BLaER1 (cell line): ENCODE measurements at regions not wholly inside any gene's neighbourhood (a gene's known extent, or its start where the extent isn't known, plus 50 kb on each side); places are given as distances from the start of the nearest gene placed in this dataset.

Experiments used
- H3K27ac ChIP-seq: shearing (Covaris generic); formaldehyde crosslinking; 2 replicates; pipeline ENCODE4 v1.8.1; 2022
- H3K27me3 ChIP-seq: shearing (Covaris generic); formaldehyde crosslinking; 2 replicates; pipeline ENCODE4 v1.8.1; 2022
- H3K36me3 ChIP-seq: shearing (Covaris generic); formaldehyde crosslinking; 2 replicates; pipeline ENCODE4 v1.8.1; 2022
- H3K4me1 ChIP-seq: shearing (Covaris generic); formaldehyde crosslinking; 2 replicates; pipeline ENCODE4 v1.8.1; 2022
- H3K4me2 ChIP-seq: shearing (Covaris generic); formaldehyde crosslinking; 2 replicates; pipeline ENCODE4 v1.8.1; 2022
- H3K4me3 ChIP-seq: shearing (Covaris generic); formaldehyde crosslinking; 2 replicates; pipeline ENCODE4 v1.8.1; 2022
- H3K9ac ChIP-seq: shearing (Covaris generic); formaldehyde crosslinking; 2 replicates; pipeline ENCODE4 v1.8.1; 2022
- H3K9me3 ChIP-seq: shearing (Covaris generic); formaldehyde crosslinking; 2 replicates; pipeline ENCODE4 v1.8.1; 2022
- H4K20me1 ChIP-seq: shearing (Covaris generic); formaldehyde crosslinking; 2 replicates; pipeline ENCODE4 v1.8.1; 2022
- Cebpa-rat ChIP-seq: shearing (Covaris generic); IDR thresholded peaks from 2 replicates; pipeline ENCODE4 v1.8.1; 2022

DNA sequence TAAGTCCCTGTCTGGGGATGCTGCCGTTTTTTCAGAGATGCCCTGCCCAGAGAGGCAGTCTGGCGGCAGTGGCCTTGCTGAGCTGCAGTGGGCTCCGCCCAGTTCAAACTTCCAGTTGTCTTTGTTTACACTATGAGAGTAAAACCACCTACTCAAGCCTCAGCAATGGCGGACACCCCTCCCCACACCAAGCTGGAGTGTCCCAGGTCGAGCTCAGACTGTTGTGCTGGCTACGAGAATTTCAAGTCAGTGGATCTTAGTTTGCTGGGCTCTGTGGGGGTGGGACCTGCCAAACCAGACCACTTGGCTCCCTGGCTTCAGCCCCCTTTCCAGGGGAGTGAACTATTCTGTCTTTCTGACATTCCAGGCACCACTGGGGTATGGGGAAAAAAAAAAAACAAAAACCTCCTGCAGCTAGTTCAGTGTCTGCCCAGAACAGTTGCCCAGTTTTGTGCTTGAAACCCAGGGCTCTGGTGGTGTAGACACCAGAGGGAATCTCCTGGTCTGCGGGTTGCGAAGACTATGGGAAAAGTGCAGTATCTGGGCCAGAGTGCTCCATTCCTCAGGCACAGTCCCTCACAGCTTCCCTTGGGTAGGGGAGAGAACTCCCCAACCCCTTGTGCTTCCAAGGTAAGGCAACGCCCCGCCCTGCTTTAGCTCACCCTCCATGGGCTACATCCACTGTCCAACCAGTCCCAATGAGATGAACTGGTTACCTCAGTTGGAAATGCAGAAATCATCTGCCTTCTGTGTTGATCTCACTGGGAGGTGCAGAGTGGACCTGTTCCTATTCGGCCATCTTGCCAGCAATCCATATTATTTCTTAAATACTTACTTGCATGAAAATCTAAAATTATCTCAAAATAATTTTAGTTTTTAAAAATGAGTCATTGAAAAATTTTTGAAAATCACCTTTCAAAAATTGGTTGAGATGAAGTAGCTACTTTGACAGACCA, 338.0 kb downstream of the OSR1 start:
- no peaks in the 10 kb centered on the region for H3K4me1 ChIP-seq
- no peak overlapping the region for H3K27ac ChIP-seq
- no peak overlapping the region for H3K4me2 ChIP-seq
- H3K4me3 ChIP-seq, result no peak overlapping the region
- no peaks in the 10 kb centered on the region for H4K20me1 ChIP-seq
- peaks cover 3% of the 10 kb centered on the region; the same call in 1 of the 2 replicates for H3K9me3 ChIP-seq
- H3K36me3 ChIP-seq, result no peaks in the 10 kb centered on the region
- TF ChIP-seq Cebpa-rat, result no peak
- no peak overlapping the region for H3K9ac ChIP-seq
- no peaks in the 10 kb centered on the region for H3K27me3 ChIP-seq

GRCh38 chr2:19009510-19009909, 348.9 kb downstream of the OSR1 start:
- H3K27ac ChIP-seq, result no peak overlapping the region

GRCh38 chr2:19003554-19003953, 354.9 kb downstream of the OSR1 start:
- H3K9ac ChIP-seq, result no peak overlapping the region
- H3K36me3 ChIP-seq, result no peaks in the 10 kb centered on the region
- H3K4me3 ChIP-seq, result no peak overlapping the region
- no peaks in the 10 kb centered on the region for H3K9me3 ChIP-seq
- no peak overlapping the region for H3K27ac ChIP-seq
- no peak for TF ChIP-seq Cebpa-rat
- H3K4me2 ChIP-seq, result no peak overlapping the region
- no peaks in the 10 kb centered on the region for H3K27me3 ChIP-seq
- no peaks in the 10 kb centered on the region for H4K20me1 ChIP-seq
- peaks cover 2% of the 10 kb centered on the region; the same call in 1 of the 2 replicates for H3K4me1 ChIP-seq

More at GRCh38 chr2:19009510-19009909, 348.9 kb downstream of the OSR1 start:
- no peaks in the 10 kb centered on the region for H3K27me3 ChIP-seq
- TF ChIP-seq Cebpa-rat, result no peak
- no peaks in the 10 kb centered on the region for H3K4me1 ChIP-seq
- H3K36me3 ChIP-seq, result no peaks in the 10 kb centered on the region
- H3K4me3 ChIP-seq, result no peak overlapping the region
- H3K9me3 ChIP-seq, result no peaks in the 10 kb centered on the region
- no peak overlapping the region for H3K9ac ChIP-seq
- no peak overlapping the region for H3K4me2 ChIP-seq
- no peaks in the 10 kb centered on the region for H4K20me1 ChIP-seq

GRCh38 chr2:19000776-19001175, 357.6 kb downstream of the OSR1 start:
- no peaks in the 10 kb centered on the region for H3K36me3 ChIP-seq
- no peaks in the 10 kb centered on the region for H3K9me3 ChIP-seq
- H4K20me1 ChIP-seq, result no peaks in the 10 kb centered on the region
- no peaks in the 10 kb centered on the region for H3K27me3 ChIP-seq
- H3K4me1 ChIP-seq, result peaks cover 5% of the 10 kb centered on the region; the same call in 1 of the 2 replicates
- TF ChIP-seq Cebpa-rat, result no peak
- no peak overlapping the region for H3K9ac ChIP-seq
- H3K27ac ChIP-seq, result no peak overlapping the region
- no peak overlapping the region for H3K4me2 ChIP-seq
- no peak overlapping the region for H3K4me3 ChIP-seq

DNA sequence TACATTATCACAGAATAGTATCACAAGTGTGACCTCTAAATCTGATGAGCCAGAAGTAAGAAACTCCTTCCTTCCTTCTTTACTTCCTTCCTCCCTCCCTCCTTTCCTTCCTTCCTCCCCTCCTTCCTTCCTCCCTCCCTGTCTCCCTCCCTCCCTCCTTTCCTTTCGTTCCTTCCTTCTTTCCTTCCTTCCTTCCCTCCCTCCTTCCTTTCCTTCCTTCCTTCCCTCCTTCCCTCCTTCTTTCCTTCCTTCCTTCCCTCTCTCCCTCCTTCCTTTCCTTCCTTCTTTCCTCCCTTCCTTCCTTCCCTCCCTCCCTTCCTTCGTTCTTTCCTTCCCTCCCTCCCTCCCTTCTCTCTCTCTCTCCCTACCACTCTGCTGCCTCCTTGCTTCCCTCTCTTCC, 359.2 kb downstream of the OSR1 start:
- H3K4me3 ChIP-seq, result no peak overlapping the region
- no peaks in the 10 kb centered on the region for H3K27me3 ChIP-seq
- peaks cover 5% of the 10 kb centered on the region; the same call in 1 of the 2 replicates for H3K4me1 ChIP-seq
- no peaks in the 10 kb centered on the region for H3K9me3 ChIP-seq
- TF ChIP-seq Cebpa-rat, result no peak
- H3K9ac ChIP-seq, result no peak overlapping the region
- no peaks in the 10 kb centered on the region for H4K20me1 ChIP-seq
- H3K36me3 ChIP-seq, result no peaks in the 10 kb centered on the region
- no peak overlapping the region for H3K4me2 ChIP-seq
- no peak overlapping the region for H3K27ac ChIP-seq

DNA sequence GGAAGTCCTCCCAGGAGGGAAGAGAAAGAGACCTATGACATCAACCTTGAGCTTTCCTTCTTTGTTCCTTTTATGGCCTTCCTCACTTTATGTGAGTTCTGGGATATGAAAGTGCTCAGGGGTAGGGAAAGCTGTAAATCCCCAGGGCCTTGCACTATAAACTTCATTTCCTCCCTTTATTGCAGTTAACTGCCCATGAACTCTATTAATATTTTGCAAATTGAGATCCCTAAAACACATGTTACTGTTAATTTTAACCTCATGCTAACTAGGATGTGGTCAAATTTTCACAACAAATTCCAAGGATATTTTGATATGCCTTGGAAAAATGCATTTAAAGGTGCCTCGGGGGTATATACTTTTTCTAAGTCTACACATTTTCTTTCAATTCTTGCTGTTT, 359.9 kb downstream of the OSR1 start:
- Histone ChIP-seq H3K27me3 (no peaks in the 10 kb centered on the region), H4K20me1 (no peaks in the 10 kb centered on the region), H3K36me3 (no peaks in the 10 kb centered on the region), H3K27ac (no peak overlapping the region), H3K4me3 (no peak overlapping the region), H3K4me2 (no peak overlapping the region), H3K9ac (no peak overlapping the region), H3K9me3 (no peaks in the 10 kb centered on the region), H3K4me1 (peaks cover 5% of the 10 kb centered on the region; the same call in 1 of the 2 replicates)
- no peak for TF ChIP-seq Cebpa-rat

- Histone ChIP-seq H3K4me3 (no peak overlapping the region), H3K4me1 (peaks cover 5% of the 10 kb centered on the region; the same call in 1 of the 2 replicates), H3K27me3 (no peaks in the 10 kb centered on the region), H3K4me2 (no peak overlapping the region), H4K20me1 (no peaks in the 10 kb centered on the region), H3K27ac (no peak overlapping the region), H3K9me3 (no peaks in the 10 kb centered on the region), H3K9ac (no peak overlapping the region), H3K36me3 (no peaks in the 10 kb centered on the region)
- TF ChIP-seq Cebpa-rat, result no peak
These were observed 364.6 kb downstream of the OSR1 start for GRCh38 chr2:18993756-18994338.

- no peaks in the 10 kb centered on the region for H3K36me3 ChIP-seq
- no peaks in the 10 kb centered on the region for H3K27me3 ChIP-seq
- no peaks in the 10 kb centered on the region for H3K9me3 ChIP-seq
- H3K4me3 ChIP-seq, result no peak overlapping the region
- no peak overlapping the region for H3K4me2 ChIP-seq
- H3K4me1 ChIP-seq, result no peaks in the 10 kb centered on the region
- no peak overlapping the region for H3K9ac ChIP-seq
- TF ChIP-seq Cebpa-rat, result no peak
- no peak overlapping the region for H3K27ac ChIP-seq
- H4K20me1 ChIP-seq, result no peaks in the 10 kb centered on the region
These were observed 366.9 kb downstream of the OSR1 start for GRCh38 chr2:18991177-18992168.

GRCh38 chr2:18988631-18989232, 369.7 kb downstream of the OSR1 start:
- Histone ChIP-seq H3K36me3 (no peaks in the 10 kb centered on the region), H3K27me3 (no peaks in the 10 kb centered on the region), H3K4me3 (no peak overlapping the region), H3K27ac (no peak overlapping the region), H3K4me1 (no peaks in the 10 kb centered on the region), H3K9ac (no peak overlapping the region), H3K4me2 (no peak overlapping the region), H3K9me3 (no peaks in the 10 kb centered on the region), H4K20me1 (no peaks in the 10 kb centered on the region)
- no peak for TF ChIP-seq Cebpa-rat
